CD4-positive, alpha-beta T cell treated with Interleukin-17A for 1 hour (primary cell): ENCODE measurements at regions not wholly inside any gene's neighbourhood (a gene's known extent, or its start where the extent isn't known, plus 50 kb on each side); places are given as distances from the start of the nearest gene placed in this dataset.
A peak's percentile ranks its signal among the peaks of the same experiment; 100 is the strongest.

ENCODE experiments used
- DNase-seq: peaks from one replicate; pipeline ENCODE4 v3.0.0-alpha.2; 2020

- DNase-seq: no peak
These were observed 747.5 kb upstream of the ZEB2 start for GRCh38 chr2:145267451-145267850.

DNA sequence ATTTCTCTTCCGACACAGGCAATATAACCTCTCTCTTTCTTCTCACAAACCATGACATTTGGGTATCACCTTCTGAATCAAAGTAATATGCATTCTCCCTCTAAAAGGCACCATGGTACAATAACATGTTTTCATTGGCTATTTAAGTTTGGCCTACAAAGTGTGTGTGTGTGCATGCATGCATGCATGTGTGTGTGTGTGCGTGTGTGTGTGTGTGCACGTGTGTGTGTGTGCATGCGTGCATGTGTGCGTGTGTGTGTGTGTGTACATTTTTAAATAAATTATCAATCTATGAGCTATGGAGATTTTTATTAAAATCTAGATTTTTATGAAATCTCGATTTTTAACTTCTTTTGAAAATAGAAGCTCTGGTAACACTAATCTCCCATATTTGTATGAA, 745.3 kb upstream of the ZEB2 start:
- DNase-seq: no peak

GRCh38 chr2:145260674-145261073, 740.8 kb upstream of the ZEB2 start:
- no peak for DNase-seq

DNA sequence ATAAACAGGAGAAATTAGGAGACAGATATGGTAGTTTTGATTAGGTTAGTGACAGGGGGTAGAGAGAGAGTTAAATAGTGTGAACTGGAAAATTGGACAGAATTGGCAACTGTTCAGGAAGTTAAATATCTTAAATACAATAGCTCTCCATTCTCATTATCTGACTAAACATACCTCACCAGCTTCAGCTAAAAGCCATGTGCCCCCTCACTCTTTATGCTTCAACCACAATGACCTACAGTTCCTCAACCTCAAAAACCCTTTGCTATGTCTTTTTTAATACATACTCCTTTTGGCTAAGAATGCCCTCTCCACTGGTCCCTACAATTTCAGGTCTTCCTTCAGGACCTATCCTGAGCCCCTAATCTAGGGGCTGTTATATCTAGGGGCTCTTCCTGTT, 740.2 kb upstream of the ZEB2 start:
- no peak for DNase-seq

DNA sequence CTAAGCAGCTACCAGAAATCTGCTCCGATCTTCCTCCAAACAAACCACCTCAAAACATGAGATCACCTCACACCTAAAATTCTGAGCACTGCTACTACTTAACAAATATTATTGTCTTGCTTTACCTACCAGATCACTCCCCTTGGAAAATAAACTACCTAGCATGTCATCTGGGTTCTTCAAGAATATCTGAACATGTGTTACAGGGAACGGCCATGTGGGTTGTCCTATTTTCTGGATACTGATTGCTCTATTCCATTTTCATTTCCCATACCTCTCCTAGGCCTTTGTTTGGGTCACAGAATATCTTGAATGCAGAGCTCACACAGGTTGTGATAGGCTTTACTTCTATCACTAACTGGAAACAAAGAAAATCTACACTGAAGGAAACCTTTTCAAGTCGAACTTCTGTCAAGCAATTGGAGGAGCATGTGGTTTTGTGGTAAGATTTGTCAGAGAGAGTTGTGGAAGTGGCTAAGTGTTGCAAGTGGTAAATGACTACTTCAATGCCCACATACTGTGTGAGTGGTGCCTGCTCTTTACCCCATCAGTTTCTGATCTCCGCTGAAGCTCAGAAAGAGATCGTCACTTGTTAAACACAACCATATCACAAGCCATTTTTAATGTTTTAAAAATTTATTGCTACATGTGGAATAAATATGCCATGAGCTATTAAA, 739.1 kb upstream of the ZEB2 start:
- peak; percentile 34 for DNase-seq

DNA sequence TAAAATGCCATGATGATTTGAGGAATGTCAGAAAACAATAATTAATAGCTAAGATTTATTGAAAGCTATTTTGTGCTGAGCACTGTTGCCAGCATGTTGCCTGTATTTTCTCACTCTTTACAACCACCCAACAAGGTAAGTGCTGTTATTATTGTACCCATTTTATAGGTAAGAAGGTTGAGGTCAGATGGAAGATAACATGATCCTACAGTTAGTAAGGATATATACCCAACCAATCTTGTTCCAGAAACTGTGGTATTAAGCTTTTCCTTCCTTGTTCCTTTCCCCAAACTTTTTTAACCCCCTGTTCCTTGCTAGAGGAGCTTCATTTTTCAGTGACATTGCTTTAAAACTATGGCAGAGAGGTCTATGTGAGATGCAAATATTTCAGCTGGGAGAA, 738.0 kb upstream of the ZEB2 start:
- DNase-seq: no peak

GRCh38 chr2:145256551-145256950, 736.6 kb upstream of the ZEB2 start:
- DNase-seq: no peak

GRCh38 chr2:145254291-145254690, 734.4 kb upstream of the ZEB2 start:
- no peak for DNase-seq

- no peak for DNase-seq
These were observed 733.6 kb upstream of the ZEB2 start for GRCh38 chr2:145253492-145253891.

- no peak for DNase-seq
These were observed 725.5 kb upstream of the ZEB2 start for GRCh38 chr2:145245268-145245870.

- no peak for DNase-seq
These were observed 715.4 kb upstream of the ZEB2 start for GRCh38 chr2:145235312-145235711.

DNA sequence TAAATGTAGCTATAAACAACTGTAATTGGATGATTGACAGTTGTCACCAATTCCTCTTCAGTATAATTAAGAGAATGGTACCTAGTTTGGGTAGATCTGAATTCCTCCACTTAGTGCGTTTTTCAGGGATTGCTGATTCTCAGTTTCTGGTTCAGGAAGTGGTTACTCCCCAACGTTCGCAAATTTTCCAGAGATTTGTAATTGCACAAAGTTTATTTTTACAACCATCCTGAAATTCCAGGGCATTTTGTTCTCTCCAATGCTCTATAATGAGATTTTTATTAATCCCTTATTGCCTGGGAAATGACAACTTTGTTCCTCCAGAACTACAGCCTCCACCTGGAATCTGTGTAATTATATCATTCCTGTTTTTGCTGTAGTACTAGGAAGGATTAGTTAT, 710.6 kb upstream of the ZEB2 start:
- DNase-seq: no peak

DNA sequence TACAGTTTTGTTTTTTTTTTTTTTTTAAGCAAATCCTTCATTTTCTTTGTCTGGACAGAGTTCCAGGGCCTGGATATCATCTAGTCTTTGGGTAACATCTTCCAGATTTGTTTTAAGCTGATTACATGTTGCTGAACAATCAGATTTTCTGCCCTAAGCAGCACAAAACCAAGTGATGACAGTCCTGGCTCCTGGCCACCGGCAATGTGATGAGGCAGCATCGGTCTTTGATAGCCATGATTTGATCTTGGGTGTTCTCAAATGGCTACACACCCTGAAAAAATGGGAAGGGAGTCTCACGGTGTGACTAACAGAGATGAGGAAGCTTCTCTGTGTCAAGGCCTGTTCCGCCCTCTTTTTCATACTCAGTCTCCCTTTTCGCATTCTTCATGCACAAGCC, 708.6 kb upstream of the ZEB2 start:
- no peak for DNase-seq

- no peak for DNase-seq
These were observed 707.0 kb upstream of the ZEB2 start for GRCh38 chr2:145226901-145227300.

GRCh38 chr2:145221516-145221915, 701.6 kb upstream of the ZEB2 start:
- no peak for DNase-seq

GRCh38 chr2:145221032-145221431, 701.1 kb upstream of the ZEB2 start:
- no peak for DNase-seq

DNA sequence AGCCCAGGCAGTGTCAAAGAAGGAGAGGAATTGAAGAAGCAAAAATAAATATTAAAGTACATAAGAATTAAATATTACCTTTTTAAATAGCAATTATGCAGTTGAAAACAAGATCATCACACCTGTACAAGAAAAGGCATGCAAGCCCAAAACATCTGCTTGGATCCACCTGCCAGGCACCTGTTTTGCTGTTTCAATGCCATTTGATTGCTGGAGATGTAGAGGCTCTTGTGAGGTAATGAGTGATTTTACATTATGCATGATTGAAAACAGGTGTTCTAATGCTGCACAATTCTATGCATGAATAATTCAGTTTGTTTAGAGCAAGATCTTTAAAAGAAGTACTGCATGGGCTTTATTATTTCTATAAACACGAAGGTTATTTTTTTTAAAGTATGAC, 700.6 kb upstream of the ZEB2 start:
- no peak for DNase-seq

DNA sequence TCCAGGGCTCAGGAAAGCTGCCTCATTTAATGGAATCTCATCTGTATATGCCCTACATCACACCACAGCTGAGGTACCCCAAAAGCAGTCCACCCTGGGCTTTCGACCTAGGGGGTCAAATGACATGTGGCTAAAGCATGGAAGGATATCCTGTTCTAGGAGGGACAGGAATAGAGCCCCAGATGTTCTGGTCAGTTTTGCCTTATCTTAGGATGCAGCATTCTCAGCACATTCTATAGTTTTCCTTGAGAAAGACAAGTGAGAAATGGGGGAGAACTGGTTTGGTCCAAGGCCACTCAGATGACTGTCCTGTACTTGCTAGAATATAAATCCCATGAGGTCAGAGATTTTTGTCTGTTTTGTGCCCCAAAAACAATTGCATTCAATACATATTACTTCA, 688.0 kb upstream of the ZEB2 start:
- no peak for DNase-seq

GRCh38 chr2:145206496-145207281, 686.8 kb upstream of the ZEB2 start:
- no peak for DNase-seq

DNA sequence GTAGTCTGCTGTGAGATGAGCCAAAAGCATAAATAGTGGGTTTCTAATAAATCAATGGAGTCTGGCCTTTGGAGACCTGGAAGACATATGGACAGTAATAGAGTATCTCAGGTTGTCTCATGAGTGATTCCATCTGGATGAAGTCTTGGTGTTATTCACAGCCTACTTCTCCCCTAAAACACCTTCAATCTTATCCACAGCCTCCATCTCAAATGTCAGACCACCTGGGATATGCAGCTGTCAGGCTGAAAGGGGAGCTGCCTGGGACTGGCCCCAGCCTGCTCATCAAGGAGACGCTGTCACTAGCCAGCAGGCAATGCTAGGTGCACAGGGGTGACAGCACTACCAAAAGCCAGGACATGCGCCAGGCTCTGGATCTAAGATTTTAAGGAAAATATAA, 684.0 kb upstream of the ZEB2 start:
- DNase-seq: no peak

DNA sequence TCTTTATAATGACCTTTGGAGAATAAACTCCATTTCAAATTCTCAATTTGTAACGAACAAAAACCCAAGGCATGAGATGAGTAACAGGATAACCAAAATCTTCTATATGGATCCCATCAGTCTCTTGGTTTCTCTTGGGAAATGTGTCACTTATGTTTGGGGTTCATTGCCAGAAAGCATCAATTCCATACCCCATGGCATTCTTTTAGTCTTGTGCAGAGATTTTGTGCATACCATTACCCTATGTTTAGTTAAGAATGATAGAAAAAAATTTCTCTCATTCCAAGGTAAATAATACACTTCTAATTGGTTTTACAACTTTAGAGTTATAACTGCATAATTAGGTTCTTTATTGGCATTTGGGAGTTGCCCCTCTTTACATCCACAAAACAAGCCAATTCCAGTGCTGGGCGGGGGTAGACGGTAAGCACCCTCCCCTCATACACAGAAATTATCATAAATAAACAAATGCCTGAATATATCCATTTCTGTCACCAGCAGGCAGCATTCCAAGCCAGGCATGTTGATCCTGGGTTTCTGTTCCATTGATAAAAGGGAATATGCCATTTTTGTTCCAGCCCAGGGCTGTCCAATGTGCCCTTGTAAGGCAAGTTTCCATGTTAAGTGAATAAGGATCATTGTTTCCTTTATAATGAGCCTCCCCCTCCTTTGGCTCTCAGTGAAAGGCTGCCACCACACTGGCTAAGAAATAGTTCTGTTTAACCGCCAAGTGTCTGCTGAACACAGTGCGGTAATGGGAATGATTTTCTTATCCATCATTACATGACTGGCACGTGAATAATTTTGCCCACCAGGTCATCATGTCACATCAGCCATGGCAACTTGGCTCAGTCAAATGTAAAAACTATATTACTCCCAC, 680.1 kb upstream of the ZEB2 start:
- DNase-seq: no peak

GRCh38 chr2:145199042-145199441, 679.1 kb upstream of the ZEB2 start:
- DNase-seq: no peak

DNA sequence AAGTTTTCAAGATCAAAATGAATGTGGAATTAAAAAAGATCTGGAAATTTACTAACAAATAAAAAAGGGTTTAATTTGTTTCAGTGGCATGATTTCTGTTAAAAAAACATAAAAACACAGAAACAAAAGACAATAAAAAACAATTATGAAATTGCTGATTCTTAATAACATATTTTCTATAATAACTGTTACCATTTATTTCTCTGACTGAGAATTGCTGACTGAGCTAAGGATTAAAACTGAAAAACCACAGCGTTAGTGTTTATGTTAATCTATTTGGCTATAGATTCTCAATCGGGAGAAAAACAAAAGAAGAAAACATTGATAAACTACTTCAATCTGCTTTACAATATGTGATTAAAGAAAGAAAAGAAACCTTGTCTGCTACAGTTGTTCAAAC, 678.6 kb upstream of the ZEB2 start:
- no peak for DNase-seq
